ENCODE measurements at regions not wholly inside any gene's neighbourhood (a gene's known extent, or its start where the extent isn't known, plus 50 kb on each side); places are given as distances from the start of the nearest gene placed in this dataset.
"Not testable (repeated sequence)": the region's sequence is repeated elsewhere in the genome, so short reads cannot be mapped to it uniquely, and the experiment has no call there.

GRCh38 chr6:134405386-134406087, 87.6 kb upstream of the SGK1 start:
- H3K36me3 ChIP-seq (replicated peaks in 1 of 2): no peaks in the 10 kb centered on the region
- H3K27me3 ChIP-seq: no peaks in the 10 kb centered on the region
- no peak overlapping the region for H3K4me3 ChIP-seq
- intact Hi-C loops (cut with DNase I): no loop called here
- TF ChIP-seq POLR2A (IDR thresholded peaks at IDR 0.05): no peak
- no peak for TF ChIP-seq CTCF (IDR thresholded peaks at IDR 0.05)
- no peaks in the 10 kb centered on the region for H3K4me1 ChIP-seq (replicated peaks in 1 of 2)
- H3K9me3 ChIP-seq (replicated peaks in 1 of 3): no peaks in the 10 kb centered on the region
- 91 to 95% (median 93%) methylated on average over 6 of the region's 6 CpGs for WGBS, 4 donors
- H3K27ac ChIP-seq: no peak overlapping the region
- no peak for DNase-seq

- DNase-seq; H3K4me1 ChIP-seq (replicated peaks in 1 of 2); intact Hi-C loops (cut with DNase I); H3K9me3 ChIP-seq (replicated peaks in 1 of 3); H3K27ac ChIP-seq; H3K27me3 ChIP-seq; H3K4me3 ChIP-seq; H3K36me3 ChIP-seq (replicated peaks in 1 of 2): not testable (repeated sequence)
- WGBS, 4 donors: 93 to 96% (median 93%) methylated on average over 9 to 10 of the region's 10 CpGs
These were observed 85.4 kb upstream of the SGK1 start for GRCh38 chr6:134403312-134403711.

GRCh38 chr6:134402372-134402984, 84.6 kb upstream of the SGK1 start:
- Histone ChIP-seq H3K4me3 (no peak overlapping the region), H3K27ac (no peak overlapping the region), H3K4me1 (replicated peaks in 1 of 2) (no peaks in the 10 kb centered on the region), H3K27me3 (no peaks in the 10 kb centered on the region), H3K36me3 (replicated peaks in 1 of 2) (no peaks in the 10 kb centered on the region), H3K9me3 (replicated peaks in 1 of 3) (no peaks in the 10 kb centered on the region)
- intact Hi-C loops (cut with DNase I): no loop called here
- DNase-seq: no peak
- WGBS, 4 donors: 81 to 97% (median 91%) methylated on average over 2 of the region's 2 CpGs
- TF ChIP-seq POLR2A (IDR thresholded peaks at IDR 0.05) (no peak), CTCF (IDR thresholded peaks at IDR 0.05) (no peak)

- no peaks in the 10 kb centered on the region for H3K9me3 ChIP-seq (replicated peaks in 1 of 3)
- DNase-seq: no peak
- no peak overlapping the region for H3K4me3 ChIP-seq
- TF ChIP-seq CTCF (IDR thresholded peaks at IDR 0.05): no peak
- no peaks in the 10 kb centered on the region for H3K4me1 ChIP-seq (replicated peaks in 1 of 2)
- H3K27ac ChIP-seq: no peak overlapping the region
- 85 to 87% (median 86%) methylated on average over 2 of the region's 2 CpGs for WGBS, 4 donors
- H3K36me3 ChIP-seq (replicated peaks in 1 of 2): no peaks in the 10 kb centered on the region
- intact Hi-C loops (cut with DNase I): no loop called here
- H3K27me3 ChIP-seq: no peaks in the 10 kb centered on the region
These were observed 83.0 kb upstream of the SGK1 start for GRCh38 chr6:134400941-134401340.

- no peak for TF ChIP-seq CTCF (IDR thresholded peaks at IDR 0.05)
- no peak for TF ChIP-seq POLR2A (IDR thresholded peaks at IDR 0.05)
- Histone ChIP-seq H3K36me3 (replicated peaks in 1 of 2) (no peaks in the 10 kb centered on the region), H3K27me3 (no peaks in the 10 kb centered on the region), H3K9me3 (replicated peaks in 1 of 3) (no peaks in the 10 kb centered on the region), H3K4me3 (no peak overlapping the region), H3K27ac (no peak overlapping the region), H3K4me1 (replicated peaks in 1 of 2) (no peaks in the 10 kb centered on the region)
- intact Hi-C loops (cut with DNase I): no loop called here
- peak in 4 of 7 donors; percentile 22 to 58 (median 38) for DNase-seq
- 67 to 75% (median 72%) methylated on average over 6 of the region's 6 CpGs for WGBS, 4 donors
These were observed 80.5 kb upstream of the SGK1 start for GRCh38 chr6:134398453-134398852.

All from adrenal gland (tissue), 9 donors.